Activated naive CD4-positive, alpha-beta T cell treated with anti-CD3 and anti-CD28 coated beads for 36 hours (primary cell): ENCODE measurements at regions not wholly inside any gene's neighbourhood (a gene's known extent, or its start where the extent isn't known, plus 50 kb on each side); places are given as distances from the start of the nearest gene placed in this dataset.

Source experiments
- CTCF ChIA-PET: fragments of 350-600 bp; sonication (Branson Sonifier 250); formaldehyde crosslinking; loops from one replicate; lab custom pipeline; 2021; ENCODE audit warnings: antibody characterized with exemption; lab: Charles Lee
- DNase-seq: peaks from one replicate; pipeline ENCODE4 v3.0.0-alpha.2; 2020
- H3K27ac Mint-ChIP-seq: one replicate; pipeline ENCODE4 v1.8.0; 2021; ENCODE audit warnings: mild to moderate bottlenecking, mixed read lengths
- H3K27me3 Mint-ChIP-seq: one replicate; pipeline ENCODE4 v1.8.0; 2021; ENCODE audit warnings: low read depth, mixed read lengths
- H3K36me3 Mint-ChIP-seq: one replicate; pipeline ENCODE4 v1.8.0; 2021; ENCODE audit warnings: low read depth, mixed read lengths
- H3K4me1 Mint-ChIP-seq: one replicate; pipeline ENCODE4 v1.8.0; 2021; ENCODE audit warnings: low read depth, mixed read lengths
- H3K4me3 Mint-ChIP-seq: one replicate; pipeline ENCODE4 v1.8.0; 2021; ENCODE audit warnings: mild to moderate bottlenecking, moderate library complexity, mixed read lengths
- H3K9me3 Mint-ChIP-seq: one replicate; pipeline ENCODE4 v1.8.0; 2021; ENCODE audit warnings: mixed read lengths
- intact Hi-C: fragments of 100-400 bp; cut with micrococcal nuclease; formaldehyde crosslinking; loops from one replicate; pipeline ENCODE4 v1.15.1; 2023

DNA sequence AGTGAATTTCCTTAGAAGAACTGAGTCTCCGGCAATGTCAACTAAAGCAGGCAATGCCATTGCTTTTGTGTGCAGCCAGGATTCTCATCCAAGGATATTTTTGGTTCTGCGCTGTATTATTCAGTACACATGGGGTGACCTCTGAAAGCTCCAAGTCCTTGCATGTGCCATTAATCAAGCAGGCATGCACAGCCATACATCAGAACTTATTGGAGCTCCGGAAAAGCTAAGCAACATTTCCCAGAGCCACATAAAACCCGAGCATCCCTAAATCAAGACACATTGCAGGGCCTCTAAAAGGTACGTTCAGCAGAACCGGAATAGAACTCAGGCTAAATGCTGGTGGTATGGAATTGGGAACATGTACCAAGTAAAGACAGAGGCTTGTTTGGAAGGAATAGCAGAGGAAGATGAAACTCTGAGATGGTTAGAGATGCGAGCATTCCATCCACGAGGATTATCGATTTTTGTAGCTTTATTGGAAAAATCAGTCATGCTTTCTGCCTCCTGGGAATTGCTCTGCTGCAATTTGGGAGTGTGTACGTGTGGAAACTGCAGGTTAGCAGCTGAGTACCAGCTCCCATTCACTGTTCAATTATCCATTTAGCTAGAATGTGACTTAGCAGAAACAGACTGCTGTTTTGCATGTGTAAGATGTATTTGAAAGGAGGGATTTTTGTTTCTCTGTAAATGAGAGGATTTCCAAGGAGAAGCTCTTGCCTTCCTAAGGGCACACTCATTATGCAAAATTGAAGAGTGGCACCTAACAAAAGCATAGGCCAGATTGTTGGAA is 143.7 kb upstream of the WWC1 start:
- peaks cover 11% of the 10 kb centered on the region for H3K27me3 Mint-ChIP-seq

DNA sequence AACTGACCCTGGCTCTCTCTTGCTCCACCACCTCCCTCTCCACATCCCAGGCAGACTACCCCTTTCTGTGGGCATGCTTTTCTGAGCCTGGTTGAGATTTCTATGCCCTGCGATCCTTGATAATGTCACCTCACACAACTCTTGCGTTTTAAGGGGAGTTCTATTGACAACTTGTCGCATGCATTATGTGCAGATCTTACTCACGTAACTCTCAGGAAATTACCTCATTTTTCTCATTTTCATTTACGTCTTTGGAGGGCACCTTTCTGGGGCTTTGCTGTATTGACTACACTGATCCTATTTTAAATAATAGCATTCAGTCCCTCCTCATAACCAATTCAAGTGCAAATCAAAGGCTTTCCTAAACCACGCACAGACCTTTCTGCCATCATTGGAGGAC is 140.4 kb upstream of the WWC1 start:
- CTCF ChIA-PET: no interaction called here
- Mint-ChIP-seq H3K27me3 (peaks cover 13% of the 10 kb centered on the region), H3K27ac (no peak overlapping the region), H3K9me3 (peaks cover 1% of the 10 kb centered on the region), H3K4me3 (no peak overlapping the region), H3K4me1 (no peaks in the 10 kb centered on the region), H3K36me3 (no peaks in the 10 kb centered on the region)
- intact Hi-C loops: no loop called here
- no peak for DNase-seq

More for the DNA sequence above, 143.7 kb upstream of the WWC1 start:
- Mint-ChIP-seq H3K36me3 (no peaks in the 10 kb centered on the region), H3K4me3 (no peak overlapping the region), H3K9me3 (peaks cover 2% of the 10 kb centered on the region), H3K27ac (no peak overlapping the region), H3K4me1 (no peaks in the 10 kb centered on the region)
- CTCF ChIA-PET: no interaction called here
- intact Hi-C loops: no loop called here
- DNase-seq: no peak

DNA sequence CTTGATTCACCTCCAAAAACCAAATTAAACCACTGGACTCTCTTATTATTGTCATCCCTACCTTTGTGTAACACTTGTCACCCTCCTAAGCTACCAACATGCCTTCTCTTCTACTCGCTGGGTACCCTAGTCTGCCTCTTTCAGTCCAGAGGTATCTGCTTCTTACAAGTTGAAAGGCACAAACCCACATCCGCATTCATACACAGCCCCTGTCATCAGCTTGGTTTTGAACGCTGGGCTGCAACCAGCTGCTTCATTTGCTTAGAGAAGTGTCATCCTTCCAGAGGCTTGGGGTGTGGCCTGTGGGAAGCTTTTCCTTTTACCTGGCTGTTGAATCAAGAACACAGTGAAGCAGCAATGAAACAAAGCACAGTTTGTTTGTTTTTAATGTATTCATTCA is 138.8 kb upstream of the WWC1 start:
- no peak overlapping the region for H3K4me3 Mint-ChIP-seq
- no peaks in the 10 kb centered on the region for H3K9me3 Mint-ChIP-seq
- peaks cover 14% of the 10 kb centered on the region for H3K27me3 Mint-ChIP-seq
- no peak for DNase-seq
- no peaks in the 10 kb centered on the region for H3K36me3 Mint-ChIP-seq
- H3K4me1 Mint-ChIP-seq: no peaks in the 10 kb centered on the region
- CTCF ChIA-PET: interaction anchor here (0.8 kb wide), 1 partner anchor 67 kb away, joined by 3 read pairs; no protein-coding TSS in a partner anchor
- intact Hi-C loops: no loop called here
- no peak overlapping the region for H3K27ac Mint-ChIP-seq

DNA sequence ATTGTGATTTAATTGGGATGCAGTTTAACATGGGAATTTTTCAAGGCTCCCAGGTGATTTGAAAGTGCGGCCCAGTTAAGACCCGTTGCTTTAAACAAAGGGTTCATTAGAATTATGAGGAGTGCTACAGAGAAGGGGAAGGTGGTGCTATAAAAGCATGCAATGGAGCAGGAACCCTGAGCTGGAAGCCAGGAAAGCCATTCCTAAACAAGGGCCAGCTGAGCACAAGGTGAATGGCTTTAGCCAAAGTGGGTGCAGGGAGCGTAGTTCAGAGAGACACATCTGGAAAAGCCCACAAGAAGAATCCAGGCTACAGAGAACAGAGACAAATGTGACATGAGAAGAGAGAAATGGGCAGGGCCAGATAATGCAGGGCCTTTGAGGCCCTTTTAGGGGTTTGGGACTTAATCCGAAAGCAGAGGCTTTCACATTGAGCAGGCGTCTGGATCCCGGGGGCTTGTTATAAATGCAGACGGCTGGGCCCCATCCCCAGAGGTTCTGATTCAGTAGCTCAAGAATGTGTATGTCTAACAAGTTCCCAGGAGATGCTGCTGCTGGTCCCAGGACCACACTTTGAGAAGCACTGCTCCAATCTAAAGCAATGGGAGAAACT is 138.1 kb upstream of the WWC1 start:
- intact Hi-C loops: no loop called here
- no peaks in the 10 kb centered on the region for H3K36me3 Mint-ChIP-seq
- H3K4me1 Mint-ChIP-seq: no peaks in the 10 kb centered on the region
- no peak overlapping the region for H3K4me3 Mint-ChIP-seq
- no peak for DNase-seq
- no peak overlapping the region for H3K27ac Mint-ChIP-seq
- CTCF ChIA-PET: no interaction called here
- H3K9me3 Mint-ChIP-seq: no peaks in the 10 kb centered on the region
- peaks cover 14% of the 10 kb centered on the region for H3K27me3 Mint-ChIP-seq

DNA sequence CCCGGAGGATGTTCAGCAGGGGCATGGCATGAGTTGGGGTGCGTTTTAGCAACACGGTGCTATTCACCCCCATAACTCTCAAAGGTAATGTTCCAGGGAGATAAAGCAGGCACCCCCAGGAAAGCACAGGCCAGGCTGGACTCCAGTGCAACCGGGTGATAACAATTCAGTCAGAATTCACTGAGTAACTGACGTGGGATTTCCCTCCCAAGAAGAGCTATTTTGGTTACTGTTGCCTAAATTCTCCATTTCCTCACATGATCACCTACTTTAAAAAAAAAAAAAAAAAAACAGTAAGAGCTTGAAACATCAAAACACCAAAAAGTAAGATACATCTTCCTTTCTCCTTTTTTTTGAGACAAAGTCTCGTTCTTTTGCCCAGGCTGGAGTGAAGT is 137.6 kb upstream of the WWC1 start:
- H3K27ac Mint-ChIP-seq: no peak overlapping the region
- CTCF ChIA-PET: no interaction called here
- no peak overlapping the region for H3K4me3 Mint-ChIP-seq
- no peaks in the 10 kb centered on the region for H3K36me3 Mint-ChIP-seq
- H3K27me3 Mint-ChIP-seq: peaks cover 14% of the 10 kb centered on the region
- DNase-seq: no peak
- no peaks in the 10 kb centered on the region for H3K9me3 Mint-ChIP-seq
- intact Hi-C loops: no loop called here
- no peaks in the 10 kb centered on the region for H3K4me1 Mint-ChIP-seq

DNA sequence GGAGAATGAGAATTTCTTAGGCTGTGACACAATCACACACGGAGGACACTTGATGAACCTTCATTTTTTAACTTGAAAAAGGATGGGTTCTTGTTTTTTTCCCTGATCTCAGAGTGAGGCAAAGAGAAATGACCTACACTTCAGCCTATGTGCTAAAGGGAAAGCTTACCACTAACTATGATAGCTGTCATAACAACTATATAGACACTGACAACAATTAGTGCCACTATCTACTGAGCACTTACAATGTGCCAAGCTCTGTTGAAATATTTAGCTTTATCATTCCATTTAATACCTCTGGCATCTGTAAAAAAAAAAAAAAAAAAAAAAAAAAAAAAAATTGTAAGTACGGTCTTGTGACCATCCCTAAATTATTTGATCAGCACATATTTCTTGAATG is 135.9 kb upstream of the WWC1 start:
- no peaks in the 10 kb centered on the region for H3K36me3 Mint-ChIP-seq
- no peak overlapping the region for H3K27ac Mint-ChIP-seq
- DNase-seq: no peak
- no peaks in the 10 kb centered on the region for H3K4me1 Mint-ChIP-seq
- H3K27me3 Mint-ChIP-seq: peaks cover 12% of the 10 kb centered on the region
- no peak overlapping the region for H3K4me3 Mint-ChIP-seq
- intact Hi-C loops: no loop called here
- no peaks in the 10 kb centered on the region for H3K9me3 Mint-ChIP-seq
- CTCF ChIA-PET: interaction anchor here (0.6 kb wide), 1 partner anchor 816 kb away, joined by 4 read pairs; no protein-coding TSS in a partner anchor

- Mint-ChIP-seq H3K9me3 (no peaks in the 10 kb centered on the region), H3K36me3 (no peaks in the 10 kb centered on the region), H3K4me1 (no peaks in the 10 kb centered on the region), H3K4me3 (no peak overlapping the region), H3K27ac (no peak overlapping the region), H3K27me3 (peaks cover 8% of the 10 kb centered on the region)
- intact Hi-C loops: no loop called here
- CTCF ChIA-PET: no interaction called here
- DNase-seq: no peak
Observed at GRCh38 chr5:168156170-168156569, 135.3 kb upstream of the WWC1 start.

- H3K9me3 Mint-ChIP-seq: no peaks in the 10 kb centered on the region
- CTCF ChIA-PET: no interaction called here
- no peaks in the 10 kb centered on the region for H3K4me1 Mint-ChIP-seq
- no peak overlapping the region for H3K27ac Mint-ChIP-seq
- no peak for DNase-seq
- peaks cover 8% of the 10 kb centered on the region for H3K27me3 Mint-ChIP-seq
- H3K4me3 Mint-ChIP-seq: no peak overlapping the region
- intact Hi-C loops: no loop called here
- H3K36me3 Mint-ChIP-seq: no peaks in the 10 kb centered on the region
Observed at GRCh38 chr5:168157141-168157540, 134.3 kb upstream of the WWC1 start.

DNA sequence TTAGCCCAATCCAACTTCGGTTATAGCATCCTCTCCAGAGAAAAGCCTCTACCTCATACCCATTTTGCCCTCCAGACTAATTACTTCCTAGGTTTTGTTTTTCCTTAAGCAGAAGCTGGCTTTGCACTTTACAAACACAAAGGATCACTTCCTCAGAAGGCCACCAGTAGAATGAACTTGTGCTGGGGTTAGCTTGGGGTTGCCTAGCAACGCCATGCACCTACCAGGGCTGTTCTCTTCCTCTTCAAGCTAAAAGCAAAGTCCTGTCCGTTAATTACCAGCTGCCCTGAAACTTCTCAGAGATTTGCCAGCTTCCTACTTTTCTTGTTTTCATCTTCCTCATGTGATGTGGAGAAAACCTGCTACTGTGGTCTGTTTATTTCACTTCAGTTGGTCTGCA is 132.0 kb upstream of the WWC1 start:
- DNase-seq: no peak
- intact Hi-C loops: no loop called here
- no peaks in the 10 kb centered on the region for H3K4me1 Mint-ChIP-seq
- H3K36me3 Mint-ChIP-seq: no peaks in the 10 kb centered on the region
- no peaks in the 10 kb centered on the region for H3K9me3 Mint-ChIP-seq
- H3K4me3 Mint-ChIP-seq: no peak overlapping the region
- peaks cover 5% of the 10 kb centered on the region for H3K27me3 Mint-ChIP-seq
- CTCF ChIA-PET: interaction anchor here (0.8 kb wide), 1 partner anchor 11 kb away, joined by 3 read pairs; no protein-coding TSS in a partner anchor
- no peak overlapping the region for H3K27ac Mint-ChIP-seq

DNA sequence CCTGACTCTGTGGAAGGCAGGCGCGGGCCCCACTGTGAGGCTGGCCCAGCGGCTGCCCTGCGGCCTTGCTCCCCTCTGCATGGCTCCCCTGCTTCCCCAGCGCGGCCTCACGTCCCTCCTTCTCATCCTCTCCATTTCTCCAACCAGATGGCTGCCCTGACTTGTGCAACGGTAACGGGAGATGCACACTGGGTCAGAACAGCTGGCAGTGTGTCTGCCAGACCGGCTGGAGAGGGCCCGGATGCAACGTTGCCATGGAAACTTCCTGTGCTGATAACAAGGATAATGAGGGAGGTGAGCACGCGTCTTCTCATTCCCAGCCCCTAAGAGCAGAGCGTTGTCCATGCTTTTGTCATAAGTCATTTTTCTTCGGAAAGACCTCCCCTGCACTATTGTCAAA is 129.0 kb upstream of the WWC1 start:
- intact Hi-C loops: no loop called here
- Mint-ChIP-seq H3K27me3 (peaks cover 5% of the 10 kb centered on the region), H3K27ac (no peak overlapping the region), H3K36me3 (no peaks in the 10 kb centered on the region), H3K4me3 (no peak overlapping the region), H3K9me3 (no peaks in the 10 kb centered on the region), H3K4me1 (peaks cover 4% of the 10 kb centered on the region)
- DNase-seq: no peak
- CTCF ChIA-PET: no interaction called here

GRCh38 chr5:168163966-168164365 is 127.5 kb upstream of the WWC1 start:
- H3K4me3 Mint-ChIP-seq: no peak overlapping the region
- H3K27me3 Mint-ChIP-seq: peaks cover 3% of the 10 kb centered on the region
- intact Hi-C loops: no loop called here
- no peaks in the 10 kb centered on the region for H3K9me3 Mint-ChIP-seq
- H3K27ac Mint-ChIP-seq: no peak overlapping the region
- H3K36me3 Mint-ChIP-seq: no peaks in the 10 kb centered on the region
- H3K4me1 Mint-ChIP-seq: peaks cover 4% of the 10 kb centered on the region
- CTCF ChIA-PET: no interaction called here
- no peak for DNase-seq

DNA sequence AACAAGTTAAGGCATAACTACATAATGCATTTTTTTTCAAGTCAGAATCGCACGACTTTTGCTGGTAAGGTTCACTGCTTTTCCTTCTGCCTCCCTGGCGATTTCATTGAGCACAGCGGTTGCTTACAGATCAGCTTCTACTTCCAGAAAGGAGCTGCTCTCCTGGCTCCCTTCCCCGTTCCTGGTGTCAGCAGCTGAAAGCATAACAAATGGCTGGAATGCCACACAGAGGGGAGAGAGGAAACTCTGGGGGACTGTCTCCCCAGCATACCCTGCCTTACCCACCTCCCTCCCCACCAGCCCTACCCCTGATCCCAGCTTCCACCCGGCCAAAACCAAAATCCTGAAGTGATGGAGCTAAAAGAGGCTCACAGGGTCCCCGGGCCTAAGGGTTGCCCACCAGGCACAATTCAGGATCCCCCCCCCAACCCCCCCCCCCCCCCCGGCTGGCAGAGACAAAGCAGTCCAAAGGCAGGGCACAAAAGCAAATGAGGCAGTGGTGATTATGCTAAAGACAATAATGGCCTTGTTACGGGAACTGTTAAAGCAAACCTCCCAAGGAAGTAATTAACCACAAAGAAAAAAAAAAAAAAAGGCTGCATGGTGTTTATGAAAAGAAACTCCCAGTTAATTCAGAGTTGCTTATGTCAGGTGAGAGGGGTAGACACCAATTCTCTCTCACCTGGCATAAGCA is 126.1 kb upstream of the WWC1 start:
- H3K27ac Mint-ChIP-seq: no peak overlapping the region

More for the DNA sequence above, 126.1 kb upstream of the WWC1 start:
- no peaks in the 10 kb centered on the region for H3K9me3 Mint-ChIP-seq
- CTCF ChIA-PET: no interaction called here
- H3K4me1 Mint-ChIP-seq: peaks cover 4% of the 10 kb centered on the region
- intact Hi-C loops: no loop called here
- H3K36me3 Mint-ChIP-seq: no peaks in the 10 kb centered on the region
- H3K4me3 Mint-ChIP-seq: no peak overlapping the region
- DNase-seq: no peak
- H3K27me3 Mint-ChIP-seq: peaks cover 2% of the 10 kb centered on the region
